A549 (cell line): ENCODE measurements at regions not wholly inside any gene's neighbourhood (a gene's known extent, or its start where the extent isn't known, plus 50 kb on each side); places are given as distances from the start of the nearest gene placed in this dataset.

Experiments
- CTCF ChIP-seq: fragments of >200 bp; sonication (Bioruptor Twin); formaldehyde crosslinking; IDR thresholded peaks from 3 replicates; pipeline ENCODE4 v1.5.1; 2016
- EP300 ChIP-seq, 2 experiments: fragments of >200 bp; sonication (Bioruptor Twin); formaldehyde crosslinking; IDR thresholded peaks; 2 replicates in 1 of 2; 3 replicates in 1 of 2; pipeline ENCODE4 v1.6.1; 2016 to 2017
- MAX ChIP-seq: IDR thresholded peaks from 2 replicates; pipeline ENCODE4 v1.6.1; 2012
- NPAS2 ChIP-seq: fragments of 250-450 bp; sonication (Bioruptor Pico); IDR thresholded peaks from 2 replicates; pipeline ENCODE4 v1.8.0; 2022; ENCODE audit warnings: mild to moderate bottlenecking, moderate library complexity, borderline replicate concordance
- POLR2A ChIP-seq: IDR thresholded peaks from 2 replicates; pipeline ENCODE4 v1.6.1; 2012; ENCODE audit warnings: mild to moderate bottlenecking, low read length
- RFX5 ChIP-seq: fragments of 450-650 bp; IDR thresholded peaks from 2 replicates; pipeline ENCODE4 v1.7.1; 2014; ENCODE audit warnings: antibody characterized with exemption, mild to moderate bottlenecking, moderate library complexity
- USF2 ChIP-seq: fragments of 450-650 bp; IDR thresholded peaks from 2 replicates; pipeline ENCODE4 v1.6.1; 2014; ENCODE audit warnings: antibody characterized with exemption

GRCh38 chr11:112797648-112798293 lies 163.4 kb upstream of the NCAM1 start:
- TF ChIP-seq CTCF (no peak), USF2 (no peak), NPAS2 (CRISPR knock-in tag) (no peak), POLR2A (no peak), EP300 (IDR thresholded peaks at IDR 0.05) (no peak), RFX5 (no peak), MAX (no peak)
